H1 (cell line): ENCODE measurements at regions not wholly inside any gene's neighbourhood (a gene's known extent, or its start where the extent isn't known, plus 50 kb on each side); places are given as distances from the start of the nearest gene placed in this dataset.

Experiments used
- CBX5 ChIP-seq: fragments of 300-800, 300-1000 bp; sonication (generic); IDR thresholded peaks from 2 replicates; pipeline ENCODE4 v1.7.1; 2016; ENCODE audit warnings: antibody characterized with exemption, low read length, low read depth
- CHD2 ChIP-seq: IDR thresholded peaks from 2 replicates; pipeline ENCODE4 v1.6.1; 2012; ENCODE audit warnings: low read length, improper control_type of control experiment
- CTCF ChIP-seq, 3 experiments: IDR thresholded peaks; 1 replicate in 2 of 3; 2 replicates in 1 of 3; pipeline versions ENCODE4 v1.5.1 to v1.6.1; 2011; ENCODE audit warnings: low read length in 3 of 3, mild to moderate bottlenecking in 3 of 3, inconsistent platforms in 2 of 3, low read depth in 1 of 3, moderate library complexity in 1 of 3; ENCODE audit not compliant: insufficient read depth in 1 of 3; ENCODE audit errors: control extremely low read depth in 1 of 3
- EGR1 ChIP-seq: IDR thresholded peaks from 2 replicates; pipeline ENCODE4 v1.6.1; 2011; ENCODE audit warnings: low read depth, low read length, borderline replicate concordance
- EP300 ChIP-seq, 2 experiments: IDR thresholded peaks; 1 replicate in 1 of 2; 2 replicates in 1 of 2; pipeline ENCODE4 v1.6.1; 2011 to 2012; ENCODE audit warnings: low read depth in 2 of 2, low read length in 2 of 2, mild to moderate bottlenecking in 2 of 2, borderline replicate concordance in 1 of 2, inconsistent platforms in 1 of 2, moderate library complexity in 1 of 2
- JUN ChIP-seq: IDR thresholded peaks from 2 replicates; pipeline ENCODE4 v1.6.1; 2011; ENCODE audit warnings: low read depth, mild to moderate bottlenecking, improper control_type of control experiment, low read length
- JUND ChIP-seq: IDR thresholded peaks from 2 replicates; pipeline ENCODE4 v1.6.1; 2011; ENCODE audit warnings: mild to moderate bottlenecking, improper control_type of control experiment, low read length
- POLR2AphosphoS5 ChIP-seq: IDR thresholded peaks from 2 replicates; pipeline ENCODE4 v1.6.1; 2011; ENCODE audit warnings: low read depth, low read length
- RAD21 ChIP-seq, 2 experiments: IDR thresholded peaks in 1 of 2; conservative IDR thresholded peaks in 1 of 2; 2 replicates each; pipeline ENCODE4 v1.6.1; 2011; ENCODE audit warnings: low read depth in 2 of 2, low read length in 2 of 2, improper control_type of control experiment in 1 of 2, inconsistent platforms in 1 of 2, mild to moderate bottlenecking in 1 of 2, moderate library complexity in 1 of 2
- SRF ChIP-seq: IDR thresholded peaks from 2 replicates; pipeline ENCODE4 v1.6.1; 2011; ENCODE audit warnings: mild to moderate bottlenecking, low read depth, low read length, moderate library complexity
- SUZ12 ChIP-seq: fragments of 200-600 bp; sonication (generic); IDR thresholded peaks from 2 replicates; pipeline ENCODE4 v1.6.1; 2012; ENCODE audit warnings: mild to moderate bottlenecking, inconsistent platforms, low read length, moderate library complexity, mixed read lengths
- TAF1 ChIP-seq: IDR thresholded peaks from 2 replicates; pipeline ENCODE4 v1.6.1; 2011; ENCODE audit warnings: mild to moderate bottlenecking, low read depth, low read length
- TCF12 ChIP-seq: IDR thresholded peaks from 2 replicates; pipeline ENCODE4 v1.6.1; 2011; ENCODE audit warnings: low read depth, mild to moderate bottlenecking, low read length
- USF2 ChIP-seq: IDR thresholded peaks from 2 replicates; pipeline ENCODE4 v1.6.1; 2011; ENCODE audit warnings: low read length, improper control_type of control experiment

- TF ChIP-seq JUN (no peak), CBX5 (no peak), SUZ12 (no peak), CTCF (IDR thresholded peaks at IDR 0.05; ENCODE audit: control extremely low read depth in 1 of 3, insufficient read depth in 1 of 3, low read depth in 1 of 3, low read length in 3 of 3) (no peak), SRF (no peak), TCF12 (no peak), EP300 (IDR thresholded peaks at IDR 0.05; ENCODE audit: borderline replicate concordance in 1 of 2, low read depth in 2 of 2, low read length in 2 of 2) (no peak), POLR2AphosphoS5 (no peak), CHD2 (no peak), USF2 (no peak), EGR1 (no peak), JUND (no peak), RAD21 (IDR thresholded peaks at IDR 0.05 in 1 of 2, conservative IDR thresholded peaks at IDR 0.05 in 1 of 2; ENCODE audit: low read depth in 2 of 2, low read length in 2 of 2) (no peak), TAF1 (no peak)
These were observed 373.1 kb upstream of the DCN start for GRCh38 chr12:91555436-91556415.
